Astrocyte of the cerebellum (primary cell): ENCODE measurements at regions not wholly inside any gene's neighbourhood (a gene's known extent, or its start where the extent isn't known, plus 50 kb on each side); places are given as distances from the start of the nearest gene placed in this dataset.

Experiments
- DNase-seq: peaks from one replicate; pipeline ENCODE4 v3.0.0-alpha.2; 2011; ENCODE audit warnings: low read depth
- H3K4me3 ChIP-seq: 2 replicates; pipeline ENCODE4 v1.5.1; 2011; ENCODE audit warnings: mild to moderate bottlenecking, low read depth, low read length, moderate library complexity
- in situ Hi-C: cut with HindIII; loops from 2 replicates; pipeline ENCODE4 v1.10.0; 2017; ENCODE audit warnings: low sequenced_read_pairs
- TF ChIP-seq, protein P1 (sequence below): IDR thresholded peaks from 2 replicates; pipeline ENCODE4 v1.5.1; 2012; ENCODE audit warnings: low read length, low read depth, moderate library complexity, mild to moderate bottlenecking; ENCODE audit errors: missing control alignments

DNA sequence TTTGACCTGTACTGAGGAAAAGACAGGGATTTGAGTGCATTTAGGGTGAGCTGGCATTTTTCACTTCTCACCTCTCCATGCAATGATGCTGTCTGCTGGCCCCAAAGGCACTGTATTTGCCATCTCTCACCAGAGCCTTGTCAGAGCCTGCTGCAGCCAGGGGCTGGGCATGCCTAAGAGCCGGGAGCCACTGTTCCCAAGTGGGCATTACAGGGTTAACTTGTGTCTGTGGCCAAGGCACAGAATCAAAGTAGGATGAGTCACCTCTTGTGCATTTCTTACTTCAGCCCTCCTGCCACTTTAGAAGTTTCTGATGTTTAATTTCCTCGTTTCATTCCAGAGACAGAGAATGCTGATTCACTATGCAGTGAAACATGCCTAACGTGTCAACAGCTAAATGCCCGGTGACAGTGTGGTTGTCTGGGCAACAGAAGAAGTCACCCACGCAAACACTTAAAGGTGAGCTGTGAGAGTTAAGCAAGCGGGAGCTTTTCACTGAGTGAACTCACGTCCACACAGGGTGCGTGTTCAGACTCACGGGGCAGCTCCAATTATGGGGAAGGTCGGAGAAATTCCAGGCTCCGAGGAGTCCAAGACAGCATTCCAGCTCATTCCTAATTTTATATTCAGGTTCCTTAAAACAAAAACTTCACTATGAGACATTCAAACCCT, 57.1 kb upstream of the IGFBP3 start:
- TF ChIP-seq, protein P1, sequence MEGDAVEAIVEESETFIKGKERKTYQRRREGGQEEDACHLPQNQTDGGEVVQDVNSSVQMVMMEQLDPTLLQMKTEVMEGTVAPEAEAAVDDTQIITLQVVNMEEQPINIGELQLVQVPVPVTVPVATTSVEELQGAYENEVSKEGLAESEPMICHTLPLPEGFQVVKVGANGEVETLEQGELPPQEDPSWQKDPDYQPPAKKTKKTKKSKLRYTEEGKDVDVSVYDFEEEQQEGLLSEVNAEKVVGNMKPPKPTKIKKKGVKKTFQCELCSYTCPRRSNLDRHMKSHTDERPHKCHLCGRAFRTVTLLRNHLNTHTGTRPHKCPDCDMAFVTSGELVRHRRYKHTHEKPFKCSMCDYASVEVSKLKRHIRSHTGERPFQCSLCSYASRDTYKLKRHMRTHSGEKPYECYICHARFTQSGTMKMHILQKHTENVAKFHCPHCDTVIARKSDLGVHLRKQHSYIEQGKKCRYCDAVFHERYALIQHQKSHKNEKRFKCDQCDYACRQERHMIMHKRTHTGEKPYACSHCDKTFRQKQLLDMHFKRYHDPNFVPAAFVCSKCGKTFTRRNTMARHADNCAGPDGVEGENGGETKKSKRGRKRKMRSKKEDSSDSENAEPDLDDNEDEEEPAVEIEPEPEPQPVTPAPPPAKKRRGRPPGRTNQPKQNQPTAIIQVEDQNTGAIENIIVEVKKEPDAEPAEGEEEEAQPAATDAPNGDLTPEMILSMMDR = no peak
- peak overlapping the region; percentile 22 for H3K4me3 ChIP-seq
- in situ Hi-C loops = no loop called here
- DNase-seq = peak; percentile 79

DNA sequence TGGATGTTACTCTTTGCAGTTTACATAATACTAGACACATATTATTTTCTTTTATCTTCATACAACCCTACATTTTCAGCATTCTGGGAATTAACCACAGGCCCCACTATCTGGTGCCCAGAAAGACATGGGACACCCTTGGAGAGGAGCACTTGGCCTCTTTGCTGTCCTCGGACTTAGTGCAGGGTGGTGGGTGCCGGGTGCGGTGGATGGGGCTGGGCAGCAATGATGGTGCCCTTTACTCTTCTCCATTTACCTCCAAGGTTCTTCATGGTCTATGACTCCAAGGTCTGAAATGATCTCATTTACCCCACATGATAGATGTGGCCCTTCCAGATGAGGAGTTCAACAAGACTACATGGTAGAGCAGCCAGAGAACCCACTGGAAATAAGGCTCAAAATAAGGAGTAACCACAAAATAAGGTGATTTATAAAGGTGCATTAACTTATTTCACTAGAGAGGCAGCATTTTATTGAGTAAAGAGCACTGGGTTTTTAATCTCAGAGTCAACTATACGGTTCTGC, 56.2 kb upstream of the IGFBP3 start:
- no peak for DNase-seq
- H3K4me3 ChIP-seq = no peak overlapping the region
- TF ChIP-seq, protein P1 = no peak
- in situ Hi-C loops = no loop called here

DNA sequence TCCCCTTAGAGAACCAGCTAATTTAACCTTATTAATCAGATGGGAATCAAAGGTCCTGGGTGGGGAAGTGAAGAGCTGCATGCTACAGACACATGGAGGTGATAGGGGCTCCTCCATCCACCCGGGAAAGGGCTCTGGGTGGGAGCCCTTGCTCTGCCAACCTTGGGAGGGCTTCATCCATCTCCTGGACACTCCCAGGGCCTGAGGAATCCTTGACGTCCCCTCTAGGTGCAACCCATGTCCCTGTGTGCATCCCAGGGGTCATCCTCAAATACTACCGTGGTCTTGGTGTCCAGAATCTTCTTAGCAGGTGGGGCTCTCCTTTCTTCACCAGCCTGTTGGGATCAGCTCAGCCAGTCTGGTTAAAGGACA, 55.4 kb upstream of the IGFBP3 start:
- in situ Hi-C loops = no loop called here
- TF ChIP-seq, protein P1 = no peak

DNA sequence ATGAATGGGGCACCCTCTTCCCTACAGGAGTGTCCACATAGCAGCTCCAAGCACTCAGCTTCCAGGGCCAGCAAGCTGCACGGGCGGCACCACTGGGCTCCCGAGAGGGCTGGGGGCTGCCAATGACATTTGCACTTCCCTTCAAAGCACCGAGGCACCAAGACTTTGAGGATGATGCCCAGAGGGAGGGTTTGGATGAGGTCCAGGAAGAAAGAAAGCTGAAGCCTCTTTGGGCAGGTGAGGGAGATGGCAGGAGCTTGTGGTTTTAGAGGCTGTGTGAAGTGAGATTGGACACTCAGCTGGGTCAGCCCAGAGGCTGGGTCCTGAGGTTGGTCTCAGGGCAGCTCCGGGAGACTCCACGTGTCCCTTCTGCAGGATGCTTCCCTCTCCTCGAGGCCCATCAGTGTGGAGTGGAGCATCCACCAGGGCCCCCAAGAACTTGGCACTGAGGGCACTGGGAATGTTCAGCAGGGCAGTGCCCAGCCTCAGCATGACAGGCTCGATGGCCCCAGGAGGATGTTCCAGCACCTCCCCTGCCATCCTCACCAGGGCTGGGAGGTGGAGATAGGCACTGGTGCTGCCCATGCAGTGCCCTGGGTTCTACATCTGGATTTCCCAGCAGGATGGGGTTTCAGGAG, 54.9 kb upstream of the IGFBP3 start:
- DNase-seq = no peak
- TF ChIP-seq, protein P1 = no peak
- no peak overlapping the region for H3K4me3 ChIP-seq
- in situ Hi-C loops = no loop called here

More for the DNA sequence above, 55.4 kb upstream of the IGFBP3 start:
- no peak for DNase-seq
- no peak overlapping the region for H3K4me3 ChIP-seq

DNA sequence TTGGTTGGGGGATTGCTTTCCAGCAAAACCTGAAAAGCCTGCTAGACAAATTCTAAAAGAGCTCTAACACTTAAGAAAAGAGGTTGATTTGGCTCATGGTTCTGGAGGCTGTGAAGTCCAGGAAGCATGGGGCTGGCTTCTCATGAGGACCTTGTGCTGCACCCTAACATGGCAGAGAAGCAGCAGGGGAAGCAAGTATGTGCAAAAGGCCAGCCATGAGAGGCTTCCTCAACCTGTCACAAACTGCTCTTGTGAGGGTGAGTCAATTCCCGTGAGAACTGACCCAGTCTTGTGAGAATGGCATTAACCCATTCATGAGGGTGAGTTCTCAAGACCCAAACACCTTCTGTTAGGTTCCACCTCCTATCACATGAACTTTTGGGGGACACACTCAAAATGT, 54.3 kb upstream of the IGFBP3 start:
- TF ChIP-seq, protein P1 = no peak
- DNase-seq = no peak
- H3K4me3 ChIP-seq = no peak overlapping the region
- in situ Hi-C loops = no loop called here

DNA sequence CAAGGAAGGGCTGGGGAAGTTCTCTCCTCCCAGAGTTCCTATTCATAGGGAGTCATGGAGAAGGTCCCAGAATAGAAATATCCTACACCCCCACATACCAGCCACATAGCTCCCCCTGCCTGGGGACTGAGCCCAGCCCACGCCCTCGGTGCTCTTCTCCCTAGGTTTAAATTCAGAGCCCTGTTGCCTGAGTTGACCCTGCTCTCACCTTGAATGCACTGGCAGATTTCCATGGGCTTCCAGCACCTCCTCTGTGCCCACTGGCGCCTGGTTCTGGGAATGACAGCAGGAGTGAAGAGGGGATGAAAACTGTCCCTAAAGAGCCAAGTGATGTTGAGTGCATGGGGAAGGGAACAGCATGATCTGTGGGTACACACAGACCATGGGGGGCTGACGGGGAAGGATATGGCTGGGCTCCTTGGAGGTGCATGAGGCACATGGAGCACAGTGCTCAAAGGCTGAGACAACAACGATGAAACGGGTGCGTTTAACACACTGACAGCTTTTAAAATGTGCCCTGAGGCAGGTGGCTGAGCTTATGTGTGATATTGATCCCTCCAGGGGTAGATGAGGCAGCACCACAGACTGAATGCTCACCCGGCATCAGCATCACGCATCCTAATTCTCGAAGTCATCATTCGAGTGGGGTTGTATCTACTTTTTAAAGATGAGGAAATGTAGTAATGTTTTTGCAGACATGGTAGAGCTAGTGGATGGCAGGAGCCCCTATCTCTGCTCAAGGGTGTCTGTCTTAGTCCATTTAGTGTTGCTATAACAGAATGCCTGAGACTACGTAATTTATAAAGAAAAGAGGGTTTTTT, 53.7 kb upstream of the IGFBP3 start:
- TF ChIP-seq, protein P1 = no peak
- no peak overlapping the region for H3K4me3 ChIP-seq
- in situ Hi-C loops = no loop called here
- DNase-seq = no peak
